ENCODE measurements at regions not wholly inside any gene's neighbourhood (a gene's known extent, or its start where the extent isn't known, plus 50 kb on each side); places are given as distances from the start of the nearest gene placed in this dataset.
A peak's percentile ranks its signal among the peaks of the same experiment; 100 is the strongest.

GRCh38 chr3:107461721-107462120 is 61.0 kb upstream of the BBX start:
- Mint-ChIP-seq H3K4me1 (peaks cover 9 to 14% of the 10 kb centered on the region in 2 experiments), H3K27ac (no peak overlapping the region; a peak in 1 of 7 replicates), H3K4me3 (no peak overlapping the region), H3K27me3 (ENCODE audit: low read depth) (no peaks in the 10 kb centered on the region), H3K36me3 (ENCODE audit: insufficient read depth in 1 of 3, low read depth in 3 of 3) (no peaks in the 10 kb centered on the region), H3K9me3 (no peaks in the 10 kb centered on the region)
- WGBS (ENCODE audit: extremely low coverage, insufficient read length, low lambda C conversion rate) = no CpG with 5 or more reads among the region's 5 CpGs
- no peak overlapping the region for H3K27ac ChIP-seq (ENCODE audit: insufficient read length, low read depth, low read length)
- no peak overlapping the region for H2BK12ac ChIP-seq (ENCODE audit: insufficient read length, low read depth, low read length)
- no peaks in the 10 kb centered on the region for H3K79me2 ChIP-seq (ENCODE audit: insufficient read depth, low read length)
- H3T11ph ChIP-seq (ENCODE audit: low read length) = no peak overlapping the region
- no peak overlapping the region for H4K5ac ChIP-seq (ENCODE audit: insufficient read length, low read depth, low read length)
- no peak overlapping the region for H4K8ac ChIP-seq (replicated peaks; ENCODE audit: insufficient read length, low read depth, low read length)
- H2BK5ac ChIP-seq (ENCODE audit: insufficient read length, low read length) = no peak overlapping the region
- no peaks in the 10 kb centered on the region for H3K79me1 ChIP-seq (ENCODE audit: insufficient read depth, low read depth, low read length, poor library complexity, severe bottlenecking)
- H3K4ac ChIP-seq (ENCODE audit: low read depth, low read length) = no peak overlapping the region
- H3K23me2 ChIP-seq (ENCODE audit: insufficient read length, low read depth, low read length, poor library complexity, severe bottlenecking) = no peaks in the 10 kb centered on the region
- H4K20me1 ChIP-seq (ENCODE audit: control insufficient read depth, insufficient read depth, insufficient read length) = no peaks in the 10 kb centered on the region
- no peak overlapping the region for H2BK20ac ChIP-seq (ENCODE audit: low read depth, low read length, poor library complexity, severe bottlenecking)
- H3K27me3 ChIP-seq (ENCODE audit: insufficient read depth, low read length) = no peaks in the 10 kb centered on the region
- H3K18ac ChIP-seq (ENCODE audit: insufficient read length, low read depth, low read length) = no peak overlapping the region
- DNase-seq = no peak
- no peak overlapping the region for H3K23ac ChIP-seq (ENCODE audit: insufficient read length, low read depth, low read length)
- H2AK5ac ChIP-seq (ENCODE audit: insufficient read length, low read length) = no peak overlapping the region
- H3K4me1 ChIP-seq (ENCODE audit: insufficient read depth, low read length) = no peaks in the 10 kb centered on the region
- no peak overlapping the region for H2BK120ac ChIP-seq (ENCODE audit: low read depth, low read length, poor library complexity, severe bottlenecking)
- H3K4me2 ChIP-seq (ENCODE audit: insufficient read depth, insufficient read length, low read length) = no peak overlapping the region
- H4K91ac ChIP-seq (ENCODE audit: insufficient read length, low read depth, low read length) = no peak overlapping the region
- H3K14ac ChIP-seq (ENCODE audit: insufficient read depth, low read length) = no peak overlapping the region
- no peak overlapping the region for H3K56ac ChIP-seq (ENCODE audit: insufficient read length, low read depth, low read length)
- H2BK15ac ChIP-seq (ENCODE audit: low read depth, low read length) = no peak overlapping the region
- no peaks in the 10 kb centered on the region for H3K9me3 ChIP-seq (ENCODE audit: control insufficient read depth, low read depth, low read length)
- H3K9ac ChIP-seq (ENCODE audit: extremely low read depth, insufficient read length, low read length) = no peak overlapping the region
- H2AFZ ChIP-seq (ENCODE audit: low read length) = peak overlapping the region; percentile 10
- TF ChIP-seq CTCF (conservative IDR thresholded peaks at IDR 0.05) = no peak
